ENCODE measurements at regions not wholly inside any gene's neighbourhood (a gene's known extent, or its start where the extent isn't known, plus 50 kb on each side); places are given as distances from the start of the nearest gene placed in this dataset.

DNA sequence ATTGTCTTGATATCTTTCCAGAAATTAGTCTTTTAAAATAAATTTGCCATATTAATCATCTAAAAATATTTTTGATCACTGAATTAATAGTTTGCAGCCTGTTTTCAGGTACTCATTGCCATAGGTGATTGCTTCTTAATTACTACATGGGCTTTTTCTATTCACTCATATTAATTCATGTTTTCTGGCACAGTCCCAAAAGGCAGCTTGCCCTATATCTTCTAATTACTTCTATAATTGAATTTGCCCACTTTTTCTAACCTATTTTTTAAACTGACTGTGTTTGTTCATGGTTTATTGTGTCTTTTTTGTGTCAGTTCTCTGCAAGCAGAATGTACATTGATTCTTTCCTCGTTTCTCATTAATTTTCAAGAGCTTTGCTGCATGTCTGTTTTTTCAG is 85.7 kb upstream of the SOX2 start:
- TF ChIP-seq, protein P1, sequence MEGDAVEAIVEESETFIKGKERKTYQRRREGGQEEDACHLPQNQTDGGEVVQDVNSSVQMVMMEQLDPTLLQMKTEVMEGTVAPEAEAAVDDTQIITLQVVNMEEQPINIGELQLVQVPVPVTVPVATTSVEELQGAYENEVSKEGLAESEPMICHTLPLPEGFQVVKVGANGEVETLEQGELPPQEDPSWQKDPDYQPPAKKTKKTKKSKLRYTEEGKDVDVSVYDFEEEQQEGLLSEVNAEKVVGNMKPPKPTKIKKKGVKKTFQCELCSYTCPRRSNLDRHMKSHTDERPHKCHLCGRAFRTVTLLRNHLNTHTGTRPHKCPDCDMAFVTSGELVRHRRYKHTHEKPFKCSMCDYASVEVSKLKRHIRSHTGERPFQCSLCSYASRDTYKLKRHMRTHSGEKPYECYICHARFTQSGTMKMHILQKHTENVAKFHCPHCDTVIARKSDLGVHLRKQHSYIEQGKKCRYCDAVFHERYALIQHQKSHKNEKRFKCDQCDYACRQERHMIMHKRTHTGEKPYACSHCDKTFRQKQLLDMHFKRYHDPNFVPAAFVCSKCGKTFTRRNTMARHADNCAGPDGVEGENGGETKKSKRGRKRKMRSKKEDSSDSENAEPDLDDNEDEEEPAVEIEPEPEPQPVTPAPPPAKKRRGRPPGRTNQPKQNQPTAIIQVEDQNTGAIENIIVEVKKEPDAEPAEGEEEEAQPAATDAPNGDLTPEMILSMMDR (IDR thresholded peaks at IDR 0.05; ENCODE audit: control extremely low read depth in 1 of 3, insufficient read depth in 1 of 3, low read depth in 1 of 3, low read length in 3 of 3): no peak
- TF ChIP-seq KDM5A (IDR thresholded peaks at IDR 0.05; ENCODE audit: low read length) (no peak), EZH2 (IDR thresholded peaks at IDR 0.05; ENCODE audit: low read depth, low read length, severe bottlenecking) (no peak), EP300 (IDR thresholded peaks at IDR 0.05; ENCODE audit: borderline replicate concordance in 1 of 2, low read depth in 2 of 2, low read length in 2 of 2) (no peak)
